ENCODE measurements at regions not wholly inside any gene's neighbourhood (a gene's known extent, or its start where the extent isn't known, plus 50 kb on each side); places are given as distances from the start of the nearest gene placed in this dataset.
"Not testable (repeated sequence)": the region's sequence is repeated elsewhere in the genome, so short reads cannot be mapped to it uniquely, and the experiment has no call there.

GRCh38 chr7:153723892-153724291 is 328.3 kb upstream of the DPP6 start:
- H3K27ac Mint-ChIP-seq; H3K36me3 ChIP-seq (ENCODE audit: insufficient read depth, low read length); H3K27ac ChIP-seq (ENCODE audit: low read depth, low read length); H3K4me1 ChIP-seq (ENCODE audit: insufficient read depth, low read length); H3K27me3 Mint-ChIP-seq; H3K9me3 ChIP-seq (ENCODE audit: control insufficient read depth in 1 of 2, low read length in 2 of 2); CTCF ChIA-PET (ENCODE audit: partially characterized antibody); H3K4me3 Mint-ChIP-seq; H3K27me3 ChIP-seq (ENCODE audit: insufficient read depth, low read length); POLR2A ChIA-PET (ENCODE audit: partially characterized antibody); intact Hi-C loops (cut with micrococcal nuclease); H3K4me1 Mint-ChIP-seq; H3K36me3 Mint-ChIP-seq; H3K4me3 ChIP-seq (ENCODE audit: low read length in 2 of 2); H3K9me3 Mint-ChIP-seq; DNase-seq: not testable (repeated sequence)

GRCh38 chr7:153731504-153731903 is 320.7 kb upstream of the DPP6 start:
- CTCF ChIA-PET (ENCODE audit: partially characterized antibody) = not testable (repeated sequence)

GRCh38 chr7:153743434-153743833 is 308.8 kb upstream of the DPP6 start:
- H3K27me3 ChIP-seq (ENCODE audit: insufficient read depth, low read length); H3K27ac Mint-ChIP-seq; POLR2A ChIA-PET (ENCODE audit: partially characterized antibody); H3K4me1 ChIP-seq (ENCODE audit: insufficient read depth, low read length); H3K36me3 Mint-ChIP-seq; H3K27ac ChIP-seq (ENCODE audit: low read depth, low read length); H3K27me3 Mint-ChIP-seq; H3K4me1 Mint-ChIP-seq; H3K36me3 ChIP-seq (ENCODE audit: insufficient read depth, low read length); intact Hi-C loops (cut with micrococcal nuclease); CTCF ChIA-PET (ENCODE audit: partially characterized antibody); DNase-seq; H3K9me3 ChIP-seq (ENCODE audit: control insufficient read depth in 1 of 2, low read length in 2 of 2); H3K4me3 Mint-ChIP-seq; H3K4me3 ChIP-seq (ENCODE audit: low read length in 2 of 2): not testable (repeated sequence)
- H3K9me3 Mint-ChIP-seq = peaks cover 0 to 16% (median 5%) of the 10 kb centered on the region in 8 donors

More at GRCh38 chr7:153731504-153731903, 320.7 kb upstream of the DPP6 start:
- DNase-seq; H3K27me3 Mint-ChIP-seq; POLR2A ChIA-PET (ENCODE audit: partially characterized antibody); intact Hi-C loops (cut with micrococcal nuclease); H3K27me3 ChIP-seq (ENCODE audit: insufficient read depth, low read length); H3K4me3 ChIP-seq (ENCODE audit: low read length in 2 of 2); H3K4me3 Mint-ChIP-seq; H3K36me3 Mint-ChIP-seq; H3K4me1 ChIP-seq (ENCODE audit: insufficient read depth, low read length); H3K27ac ChIP-seq (ENCODE audit: low read depth, low read length); H3K4me1 Mint-ChIP-seq; H3K27ac Mint-ChIP-seq; H3K9me3 ChIP-seq (ENCODE audit: control insufficient read depth in 1 of 2, low read length in 2 of 2); H3K36me3 ChIP-seq (ENCODE audit: insufficient read depth, low read length): not testable (repeated sequence)
- peaks cover 0 to 11% (median 4%) of the 10 kb centered on the region in 8 donors for H3K9me3 Mint-ChIP-seq

- POLR2A ChIA-PET (ENCODE audit: partially characterized antibody); H3K36me3 Mint-ChIP-seq: not testable (repeated sequence)
- peaks cover 0 to 12% (median 4%) of the 10 kb centered on the region in 8 donors for H3K9me3 Mint-ChIP-seq
Observed at GRCh38 chr7:153747969-153748368, 304.2 kb upstream of the DPP6 start.

DNA sequence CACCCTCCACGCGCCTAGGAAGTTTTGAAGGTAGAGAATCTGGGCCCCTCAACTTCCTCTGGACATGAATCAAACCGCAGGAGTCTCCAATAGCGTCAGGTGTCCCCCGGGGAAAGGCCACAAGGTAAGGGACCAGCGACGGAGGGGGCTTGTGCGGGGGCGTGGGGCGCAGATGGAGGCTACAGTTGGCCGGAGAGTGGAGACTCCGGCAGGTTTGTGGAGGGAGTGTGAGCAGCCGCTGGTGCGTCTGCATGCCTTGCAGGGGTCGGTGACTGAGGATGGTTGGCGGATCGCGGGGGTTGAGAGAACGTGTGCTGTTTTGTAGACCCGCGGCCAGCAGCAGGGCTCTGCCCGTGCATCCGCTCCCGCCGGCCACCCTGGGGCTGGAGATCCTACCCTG is 303.3 kb upstream of the DPP6 start:
- DNase-seq; H3K4me3 ChIP-seq (ENCODE audit: low read length in 2 of 2); CTCF ChIA-PET (ENCODE audit: partially characterized antibody); H3K27me3 ChIP-seq (ENCODE audit: insufficient read depth, low read length); H3K27ac Mint-ChIP-seq; POLR2A ChIA-PET (ENCODE audit: partially characterized antibody); H3K27me3 Mint-ChIP-seq; H3K4me1 ChIP-seq (ENCODE audit: insufficient read depth, low read length); H3K9me3 ChIP-seq (ENCODE audit: control insufficient read depth in 1 of 2, low read length in 2 of 2); H3K36me3 ChIP-seq (ENCODE audit: insufficient read depth, low read length); intact Hi-C loops (cut with micrococcal nuclease); H3K4me1 Mint-ChIP-seq; H3K4me3 Mint-ChIP-seq; H3K27ac ChIP-seq (ENCODE audit: low read depth, low read length); H3K36me3 Mint-ChIP-seq: not testable (repeated sequence)
- H3K9me3 Mint-ChIP-seq = peaks cover 0 to 12% (median 4%) of the 10 kb centered on the region in 8 donors

More at GRCh38 chr7:153747969-153748368, 304.2 kb upstream of the DPP6 start:
- CTCF ChIA-PET (ENCODE audit: partially characterized antibody); H3K27ac Mint-ChIP-seq; H3K4me3 ChIP-seq (ENCODE audit: low read length in 2 of 2); H3K9me3 ChIP-seq (ENCODE audit: control insufficient read depth in 1 of 2, low read length in 2 of 2); H3K36me3 ChIP-seq (ENCODE audit: insufficient read depth, low read length); H3K27me3 Mint-ChIP-seq; intact Hi-C loops (cut with micrococcal nuclease); H3K27me3 ChIP-seq (ENCODE audit: insufficient read depth, low read length); H3K27ac ChIP-seq (ENCODE audit: low read depth, low read length); H3K4me3 Mint-ChIP-seq; DNase-seq; H3K4me1 ChIP-seq (ENCODE audit: insufficient read depth, low read length); H3K4me1 Mint-ChIP-seq: not testable (repeated sequence)

DNA sequence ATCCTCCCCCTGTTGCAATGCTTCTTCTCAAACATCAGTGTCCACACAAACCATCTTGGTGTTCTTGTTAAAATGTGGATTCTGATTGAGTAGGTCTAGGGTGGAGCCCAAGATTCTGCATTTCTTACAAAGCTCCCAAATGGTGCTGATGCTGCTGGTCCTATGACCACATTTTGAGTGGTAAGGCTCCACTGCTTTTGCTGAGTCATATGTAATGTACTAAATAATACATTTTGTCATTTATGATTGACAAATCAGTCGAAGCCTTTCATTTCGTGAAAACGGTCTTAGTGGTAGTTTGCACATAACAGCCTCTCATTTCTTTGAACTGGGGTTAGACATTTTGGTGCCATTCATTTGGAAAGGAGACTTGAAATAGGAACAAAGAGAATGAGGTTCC is 286.3 kb upstream of the DPP6 start:
- intact Hi-C loops (cut with micrococcal nuclease); H3K36me3 ChIP-seq (ENCODE audit: insufficient read depth, low read length); H3K4me3 Mint-ChIP-seq; H3K4me1 ChIP-seq (ENCODE audit: insufficient read depth, low read length); H3K4me1 Mint-ChIP-seq; DNase-seq; H3K27ac ChIP-seq (ENCODE audit: low read depth, low read length); H3K9me3 Mint-ChIP-seq; H3K27me3 ChIP-seq (ENCODE audit: insufficient read depth, low read length); H3K36me3 Mint-ChIP-seq; H3K4me3 ChIP-seq (ENCODE audit: low read length in 2 of 2); H3K27me3 Mint-ChIP-seq; H3K27ac Mint-ChIP-seq; CTCF ChIA-PET (ENCODE audit: partially characterized antibody); POLR2A ChIA-PET (ENCODE audit: partially characterized antibody); H3K9me3 ChIP-seq (ENCODE audit: control insufficient read depth in 1 of 2, low read length in 2 of 2): not testable (repeated sequence)

- POLR2A ChIA-PET (ENCODE audit: partially characterized antibody); H3K4me1 Mint-ChIP-seq; H3K4me1 ChIP-seq (ENCODE audit: insufficient read depth, low read length); H3K27ac Mint-ChIP-seq; H3K36me3 ChIP-seq (ENCODE audit: insufficient read depth, low read length); H3K9me3 ChIP-seq (ENCODE audit: control insufficient read depth in 1 of 2, low read length in 2 of 2); H3K27me3 ChIP-seq (ENCODE audit: insufficient read depth, low read length); H3K27me3 Mint-ChIP-seq; DNase-seq; CTCF ChIA-PET (ENCODE audit: partially characterized antibody); intact Hi-C loops (cut with micrococcal nuclease); H3K36me3 Mint-ChIP-seq; H3K4me3 ChIP-seq (ENCODE audit: low read length in 2 of 2); H3K9me3 Mint-ChIP-seq; H3K4me3 Mint-ChIP-seq; H3K27ac ChIP-seq (ENCODE audit: low read depth, low read length): not testable (repeated sequence)
Observed at GRCh38 chr7:153766926-153767325, 285.3 kb upstream of the DPP6 start.

DNA sequence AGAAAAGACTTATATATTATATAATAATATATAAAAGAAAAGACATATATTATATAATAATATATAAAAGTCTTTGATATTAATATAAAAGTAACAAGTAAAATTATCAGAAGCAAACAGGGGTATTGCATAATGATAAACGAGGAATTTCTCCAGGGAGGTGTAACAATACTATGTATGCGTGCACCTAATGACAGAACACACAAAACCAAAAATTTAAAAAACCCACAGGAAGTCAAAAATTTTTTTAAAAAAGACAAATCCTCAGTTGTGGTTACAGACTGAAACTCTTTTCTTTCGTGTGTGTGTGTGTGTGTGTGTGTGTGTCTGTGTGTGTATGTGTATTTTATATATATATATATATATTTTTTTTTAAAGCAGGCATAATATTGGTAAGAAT is 279.2 kb upstream of the DPP6 start:
- ChIA-PET POLR2A (ENCODE audit: partially characterized antibody) (no interaction called here), CTCF (ENCODE audit: partially characterized antibody) (no interaction called here)
- Histone ChIP-seq H3K27ac (ENCODE audit: low read depth, low read length) (no peak overlapping the region), H3K4me1 (ENCODE audit: insufficient read depth, low read length) (no peaks in the 10 kb centered on the region), H3K27me3 (ENCODE audit: insufficient read depth, low read length) (no peaks in the 10 kb centered on the region), H3K36me3 (ENCODE audit: insufficient read depth, low read length) (no peaks in the 10 kb centered on the region), H3K4me3 (ENCODE audit: low read length in 2 of 2) (no peak overlapping the region), H3K9me3 (ENCODE audit: control insufficient read depth in 1 of 2, low read length in 2 of 2) (no peaks in the 10 kb centered on the region)
- no peaks in the 10 kb centered on the region for H3K36me3 Mint-ChIP-seq
- H3K9me3 Mint-ChIP-seq = peaks cover 0 to 3% (median 0%) of the 10 kb centered on the region in 8 donors
- DNase-seq = no peak
- H3K27me3 Mint-ChIP-seq = peaks cover 0 to 1% of the 10 kb centered on the region in 2 donors
- no peaks in the 10 kb centered on the region for H3K4me1 Mint-ChIP-seq
- no peak overlapping the region for H3K27ac Mint-ChIP-seq
- no peak overlapping the region for H3K4me3 Mint-ChIP-seq
- intact Hi-C loops (cut with micrococcal nuclease) = no loop called here

Measured in CD4-positive, alpha-beta memory T cell (primary cell).